CD1c-positive myeloid dendritic cell (primary cell): ENCODE measurements at regions not wholly inside any gene's neighbourhood (a gene's known extent, or its start where the extent isn't known, plus 50 kb on each side); places are given as distances from the start of the nearest gene placed in this dataset.
"Not testable (repeated sequence)": the region's sequence is repeated elsewhere in the genome, so short reads cannot be mapped to it uniquely, and the experiment has no call there.

ENCODE experiments used
- DNase-seq: peaks from one replicate; pipeline ENCODE4 v3.0.0-alpha.2; 2016; ENCODE audit errors: extremely low spot score

DNA sequence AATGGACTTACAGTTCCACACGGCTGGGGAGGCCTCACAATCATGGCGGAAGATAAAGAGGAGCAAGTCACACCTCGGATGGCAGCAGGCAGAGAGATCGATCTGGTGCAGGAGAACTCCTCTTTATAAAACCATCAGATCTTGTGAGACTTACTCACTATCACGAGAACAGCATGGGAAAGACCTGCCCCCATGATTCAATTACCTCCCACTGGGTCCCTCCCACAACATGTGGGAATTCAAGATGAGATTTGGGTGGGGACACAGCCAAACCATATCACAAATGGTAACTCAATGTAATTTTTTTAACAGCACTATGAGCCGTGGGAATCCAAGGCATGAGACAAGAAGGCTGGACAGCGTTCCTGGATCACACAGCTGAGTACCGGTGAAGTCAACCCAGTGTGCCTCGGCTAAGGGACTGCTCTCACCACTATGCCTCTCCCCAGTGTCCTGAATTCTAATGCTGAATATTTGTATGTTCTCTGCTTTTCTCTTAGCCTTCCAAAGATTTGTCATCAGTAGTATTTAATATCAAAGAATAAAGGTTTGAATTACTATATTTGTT lies 84.3 kb downstream of the IRS2 start:
- not testable (repeated sequence) for DNase-seq

DNA sequence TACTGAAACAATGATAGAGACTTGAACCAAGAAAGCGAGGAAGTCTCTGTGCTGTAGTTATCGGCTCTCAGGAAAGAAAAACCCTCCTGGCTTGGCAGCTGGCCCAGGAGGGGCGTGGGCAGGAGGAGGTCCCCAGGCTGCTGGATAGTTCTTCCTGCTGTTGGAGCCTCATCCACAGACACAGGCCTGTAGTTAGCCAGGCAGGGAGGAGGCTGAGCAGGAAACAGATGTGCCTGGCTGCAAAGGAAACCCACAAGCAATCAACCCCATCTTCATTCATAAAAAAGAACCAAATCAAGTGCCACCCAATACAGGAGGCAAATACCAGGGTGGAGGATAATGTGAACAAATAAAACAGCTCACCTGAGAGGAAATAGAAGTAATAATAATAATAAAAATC lies 86.2 kb downstream of the IRS2 start:
- DNase-seq = peak; percentile 63

DNA sequence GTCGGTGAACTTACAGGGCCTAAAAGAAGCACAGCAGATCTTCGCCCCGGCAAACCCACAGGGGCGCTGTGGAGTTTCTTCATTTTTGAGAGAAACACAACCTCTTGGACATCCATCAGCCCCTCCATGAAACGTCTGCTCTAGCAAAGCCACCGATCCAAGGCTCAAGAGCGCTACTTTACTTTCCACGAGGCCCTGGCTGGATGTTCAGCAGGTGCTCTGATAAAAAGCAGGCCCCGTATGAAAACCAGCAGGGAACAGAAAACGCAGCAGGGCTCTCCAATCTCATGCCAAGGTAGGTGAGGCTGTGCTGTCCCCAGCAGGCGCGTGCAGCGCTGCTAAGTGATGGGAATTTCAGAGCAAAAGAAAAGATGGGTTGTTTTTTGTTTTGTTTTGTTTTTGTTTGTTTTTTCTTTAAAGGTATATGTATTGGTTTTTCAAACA lies 86.7 kb downstream of the IRS2 start:
- DNase-seq = no peak

DNA sequence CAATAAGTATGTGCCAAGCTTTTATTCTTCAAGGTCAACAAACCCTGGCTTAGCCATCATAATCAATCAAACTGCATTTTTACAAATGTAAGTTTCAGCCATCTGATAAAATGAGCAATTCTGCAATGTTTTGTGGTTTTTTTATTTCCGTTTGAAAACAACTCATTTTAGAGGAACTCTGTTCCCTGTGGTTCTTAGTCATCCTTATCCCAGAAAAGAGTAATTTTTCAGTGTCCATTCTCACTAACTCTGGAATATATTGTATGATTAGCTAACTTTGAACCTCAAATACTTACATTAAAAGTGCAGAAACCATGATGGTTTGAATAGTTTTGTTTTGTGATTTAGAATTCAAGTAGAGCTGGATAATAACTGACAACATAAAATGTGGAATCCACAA lies 87.6 kb downstream of the IRS2 start:
- peak; percentile 62 for DNase-seq

DNA sequence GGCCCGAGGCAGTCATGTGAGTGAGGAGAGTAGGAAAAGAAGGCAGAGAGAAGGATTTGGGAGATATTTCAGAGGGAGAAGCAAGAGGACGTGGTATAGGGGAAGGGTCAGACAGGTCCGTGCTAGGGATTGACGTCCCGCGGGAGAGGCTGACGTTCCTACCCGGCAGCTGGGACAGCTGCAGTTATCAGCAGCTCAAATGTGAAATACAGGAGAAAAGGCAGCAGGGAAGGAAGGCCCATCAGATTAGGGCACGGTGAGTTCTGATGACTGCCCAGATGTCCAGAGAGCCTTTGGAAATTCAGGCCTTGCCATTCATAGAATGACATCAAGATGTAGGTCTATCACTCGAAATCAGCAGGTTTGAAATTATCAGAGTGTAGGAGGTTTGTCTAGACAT lies 88.4 kb downstream of the IRS2 start:
- no peak for DNase-seq

DNA sequence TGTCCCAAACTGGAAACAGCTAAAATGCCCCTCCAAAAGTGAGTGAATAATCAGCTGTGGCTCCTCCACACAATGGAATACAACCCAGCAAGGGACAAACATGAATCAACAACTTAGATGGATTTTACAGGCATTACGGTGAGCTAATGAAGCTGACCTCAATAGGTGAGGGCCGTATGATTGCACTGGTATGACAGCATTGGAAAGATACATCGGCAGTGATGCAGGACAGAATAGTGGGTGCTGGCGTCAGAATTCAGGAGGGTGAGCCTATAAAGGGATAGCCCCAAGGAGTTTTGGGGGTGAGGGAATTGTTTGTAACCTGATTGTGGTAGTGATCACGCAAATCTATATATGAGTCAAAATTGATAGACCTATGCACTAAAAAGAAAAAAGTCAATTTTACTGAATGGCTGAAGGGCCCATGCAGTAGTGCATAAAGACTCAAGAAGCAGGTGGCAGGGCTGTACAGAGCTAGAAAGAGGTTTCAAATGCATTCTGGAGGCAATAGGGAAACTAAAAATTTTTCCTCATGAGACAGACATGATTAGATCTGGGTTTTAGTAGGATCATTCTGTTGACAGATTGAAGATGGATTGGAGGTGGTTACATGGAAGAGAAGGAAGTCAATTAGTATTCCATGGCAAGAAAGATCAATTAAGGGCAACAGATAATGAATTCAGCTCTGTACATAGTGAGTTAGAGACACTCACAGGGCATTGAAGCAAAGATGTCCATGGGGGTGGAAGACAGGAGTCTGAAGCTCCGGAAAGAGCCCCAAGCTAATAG lies 90.8 kb downstream of the IRS2 start:
- no peak for DNase-seq

DNA sequence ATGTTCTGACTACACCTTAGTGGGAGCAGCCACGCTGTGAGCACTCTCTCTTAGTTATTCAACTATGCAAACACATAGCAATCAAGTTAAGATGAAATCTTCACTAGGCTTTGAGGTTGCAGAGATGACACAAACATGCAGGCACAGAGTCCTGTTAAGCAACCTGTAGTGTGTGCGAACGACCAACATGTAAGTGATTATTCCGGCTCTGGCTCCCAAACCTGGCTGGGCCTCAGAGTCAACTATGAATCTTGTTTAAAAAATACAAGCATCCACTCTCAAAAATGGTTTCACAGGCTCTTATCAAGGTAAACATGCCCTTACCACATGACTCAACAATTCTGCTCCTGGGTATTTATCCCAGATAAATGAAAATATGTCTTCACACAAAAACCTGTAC lies 91.4 kb downstream of the IRS2 start:
- no peak for DNase-seq

DNA sequence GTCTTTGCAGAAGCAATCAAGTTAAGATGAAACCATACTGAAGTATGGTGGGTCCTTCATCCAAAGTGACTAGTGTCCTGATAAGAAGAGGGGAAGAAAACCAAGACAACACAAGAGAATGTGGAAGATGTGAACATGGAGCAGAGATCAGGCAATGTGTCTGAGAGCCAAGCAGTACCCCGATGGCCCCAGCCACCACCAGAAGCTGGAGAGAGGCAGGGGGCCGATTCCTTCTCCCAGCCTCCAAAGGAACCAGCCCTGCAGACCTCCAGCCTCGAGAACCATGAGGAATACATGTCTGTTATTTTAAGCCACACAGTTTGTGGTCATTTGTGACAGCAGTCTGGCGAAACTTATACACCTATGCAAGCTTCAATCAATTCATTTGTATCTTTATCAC lies 93.2 kb downstream of the IRS2 start:
- no peak for DNase-seq

DNA sequence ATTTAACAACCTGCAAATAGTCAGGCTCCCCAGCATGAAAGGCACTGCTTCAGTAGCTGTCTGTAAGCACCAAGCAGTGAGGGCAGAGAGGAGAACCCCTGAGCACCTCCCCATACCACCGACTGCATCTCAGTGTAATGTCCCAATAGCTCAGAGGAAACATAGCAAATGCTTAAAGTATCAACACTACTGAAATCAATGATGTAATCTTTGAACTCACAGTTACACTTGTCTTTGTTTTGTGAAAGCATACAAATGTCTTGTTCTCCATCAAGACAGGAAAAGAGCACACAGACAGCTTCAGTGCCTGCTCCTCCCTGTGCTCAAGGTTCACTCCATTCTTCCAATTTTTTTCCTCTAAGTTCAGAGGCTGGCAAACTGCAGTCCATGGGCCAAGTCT lies 94.7 kb downstream of the IRS2 start:
- no peak for DNase-seq

DNA sequence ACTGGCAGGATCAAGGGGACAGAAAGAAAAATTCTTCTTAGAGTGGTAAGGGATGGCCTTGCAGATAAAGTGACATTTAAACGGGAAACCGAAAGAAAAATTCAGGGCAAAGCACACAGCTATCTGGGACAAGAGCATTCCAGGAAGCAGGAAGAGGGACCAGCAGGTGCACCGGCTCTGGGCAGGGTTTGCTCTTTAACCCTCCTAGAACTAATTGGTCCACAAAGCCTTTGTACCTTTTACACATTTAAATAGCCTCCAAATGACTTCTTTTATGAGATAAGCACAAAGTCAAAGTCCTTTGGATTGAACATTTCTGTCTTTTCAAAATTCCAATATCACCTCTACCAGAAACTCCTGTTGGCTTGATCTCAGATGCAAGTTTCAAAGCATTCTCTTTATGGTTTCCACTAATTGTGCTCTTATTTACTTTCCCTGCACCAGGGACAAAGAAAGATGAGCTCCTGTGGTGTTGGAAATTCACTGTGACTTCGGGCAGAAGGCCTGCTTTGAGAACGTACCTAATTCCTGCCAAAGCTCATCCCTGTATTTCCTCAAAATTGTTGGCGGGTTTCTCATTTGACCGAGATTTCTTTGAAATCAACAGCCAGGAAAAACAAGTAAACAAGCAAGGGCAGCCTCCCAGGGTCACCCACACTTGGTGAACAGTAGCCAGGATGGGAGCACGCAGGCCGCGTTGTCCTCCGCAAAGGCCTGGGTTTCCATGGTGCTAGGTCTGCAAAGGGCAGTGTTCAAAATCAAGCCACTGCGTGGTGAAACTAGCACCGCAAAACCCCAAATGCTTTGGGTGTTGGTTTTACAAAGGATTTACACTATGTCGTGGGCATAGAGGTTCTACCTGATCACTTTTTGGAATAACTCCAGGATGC lies 98.6 kb downstream of the IRS2 start:
- DNase-seq = no peak

DNA sequence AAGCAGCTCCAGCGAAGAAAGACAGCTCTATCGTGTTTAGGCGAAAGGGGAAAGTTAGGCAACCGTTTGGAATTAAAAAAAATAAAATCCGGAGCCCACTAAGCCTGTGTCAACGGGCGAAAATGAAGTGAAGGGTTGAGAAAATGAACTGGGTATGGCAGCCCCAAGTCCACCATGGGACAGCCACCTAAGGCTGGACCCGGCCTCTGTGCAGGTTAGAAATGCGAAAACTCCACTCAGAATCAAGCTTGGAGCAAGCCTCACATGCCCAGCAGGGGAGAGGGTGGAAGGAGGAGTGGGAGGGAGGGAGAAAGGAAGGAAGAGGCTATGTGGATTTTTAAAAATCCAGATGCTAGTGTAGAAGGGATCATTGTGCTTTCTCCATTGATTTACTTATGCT lies 101.2 kb downstream of the IRS2 start:
- no peak for DNase-seq

DNA sequence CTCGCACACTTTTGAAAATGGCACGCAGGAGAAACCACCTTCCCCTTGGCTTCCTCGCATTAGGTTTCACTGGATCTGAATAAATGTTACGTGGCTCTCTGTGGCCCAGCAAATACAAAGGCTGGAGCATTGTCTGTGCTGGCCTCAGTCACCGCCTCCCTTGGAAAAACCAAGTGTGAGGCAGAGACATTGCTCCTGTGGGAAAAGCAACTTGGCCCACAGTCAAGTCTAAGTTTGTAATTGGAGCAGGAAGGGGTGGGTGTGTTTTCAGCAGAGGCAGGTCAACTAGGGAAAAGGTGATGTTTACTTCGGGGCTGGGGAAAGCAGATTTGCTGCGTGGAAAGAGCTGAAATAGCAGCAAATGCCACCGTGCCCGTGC lies 101.6 kb downstream of the IRS2 start:
- DNase-seq = no peak

DNA sequence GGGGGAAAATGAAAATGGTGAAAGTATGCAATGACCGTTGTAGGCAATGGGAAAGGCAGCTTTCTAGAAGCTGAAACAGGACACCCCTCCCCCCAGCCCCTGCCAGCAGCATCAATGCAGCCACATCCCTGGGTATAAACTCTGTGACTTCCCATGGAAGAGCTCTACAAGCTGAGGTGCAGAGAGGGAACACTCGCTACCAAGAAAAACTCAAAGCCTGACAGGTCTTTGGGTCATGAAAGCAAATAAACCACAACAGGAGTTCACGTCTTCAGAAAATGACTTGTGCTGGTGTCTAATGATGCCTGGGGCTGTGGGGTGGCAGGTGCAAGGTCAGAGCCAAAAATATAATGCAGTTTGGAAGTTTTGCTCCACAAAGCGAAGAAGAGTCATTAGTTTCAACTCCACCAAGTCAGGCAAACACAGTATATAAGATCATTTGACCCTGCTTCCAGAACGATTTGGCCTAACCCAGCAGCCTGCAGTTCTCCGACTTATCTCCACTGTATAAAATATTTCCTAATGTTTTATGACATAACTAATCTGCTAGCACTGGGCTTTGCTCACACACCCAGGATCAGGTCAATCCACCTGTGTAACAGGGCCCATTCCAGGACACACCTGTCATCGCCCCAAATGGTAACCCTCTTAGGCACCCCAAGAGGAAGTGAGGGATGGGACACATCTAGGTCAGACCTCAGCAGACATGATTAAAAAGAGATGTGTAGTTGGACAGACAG lies 102.1 kb downstream of the IRS2 start:
- no peak for DNase-seq

DNA sequence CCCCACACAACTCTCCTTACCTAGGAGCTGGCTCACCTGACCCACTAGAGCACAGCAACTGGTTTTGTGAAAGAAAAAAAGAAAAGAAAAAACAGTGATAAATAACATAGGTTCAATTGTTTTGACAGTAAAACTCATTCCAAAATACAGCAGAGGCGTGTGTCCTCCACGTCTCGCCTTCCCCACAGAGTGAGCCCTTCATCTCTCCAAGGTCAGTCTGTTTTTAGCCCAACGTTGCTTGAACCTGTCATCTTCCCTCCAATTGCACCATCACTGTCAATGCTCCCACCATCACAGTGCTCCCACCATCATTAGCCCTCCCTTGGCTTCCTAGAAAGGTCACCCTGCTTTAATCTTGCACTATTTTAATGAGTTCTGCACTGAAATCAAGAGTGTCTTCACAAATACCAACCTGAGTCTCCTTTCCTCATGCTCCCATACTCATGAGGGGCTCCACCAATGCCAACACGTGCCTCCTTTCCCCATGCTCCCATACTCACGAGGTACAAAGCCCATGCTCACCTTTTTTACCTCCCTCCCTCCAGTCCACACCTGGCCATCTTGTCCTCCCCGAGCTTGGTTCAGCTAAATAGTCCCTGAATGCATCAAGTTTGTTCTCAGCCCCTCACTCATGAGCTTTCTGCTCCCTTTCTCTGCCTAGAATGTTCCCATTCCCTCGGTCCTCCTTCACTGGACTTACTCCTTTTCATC lies 103.7 kb downstream of the IRS2 start:
- no peak for DNase-seq

DNA sequence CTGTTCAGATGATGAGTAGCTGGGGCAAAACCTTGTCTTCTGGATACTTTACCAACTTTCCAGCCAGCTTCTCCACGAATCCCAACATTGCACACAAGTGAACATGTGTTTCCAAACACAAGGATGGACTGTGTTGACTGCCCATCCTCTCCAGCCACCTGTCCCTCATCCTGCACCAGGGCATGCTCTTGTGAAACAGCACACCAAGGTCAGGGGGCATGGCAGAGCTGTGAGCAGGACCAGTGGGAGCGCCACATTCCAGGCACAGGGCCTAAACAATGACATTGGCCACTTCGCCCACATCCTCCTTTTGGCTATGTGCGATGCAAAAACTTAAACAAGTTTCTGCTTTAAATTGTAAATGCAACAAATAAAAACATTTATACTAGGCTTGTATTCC lies 105.5 kb downstream of the IRS2 start:
- DNase-seq = no peak

DNA sequence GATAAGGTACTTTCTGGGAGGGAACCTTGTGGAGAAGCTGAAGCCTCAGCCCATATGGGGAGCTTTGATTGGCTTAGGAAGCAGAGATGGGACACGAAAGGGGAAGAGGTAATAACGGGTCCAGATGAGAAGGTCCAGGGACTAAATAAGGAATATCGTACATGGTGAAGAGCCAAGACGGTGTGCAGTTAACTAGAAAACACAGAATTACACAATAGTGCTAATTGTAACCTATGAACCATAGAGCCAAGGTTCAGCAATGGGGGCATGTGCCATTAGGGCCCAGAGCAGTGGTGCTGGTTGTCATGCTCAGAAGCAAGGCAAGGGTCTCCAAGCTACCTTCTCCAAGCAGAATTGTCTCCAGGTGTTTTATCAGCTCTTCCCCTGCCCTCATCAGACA lies 106.1 kb downstream of the IRS2 start:
- DNase-seq = no peak

DNA sequence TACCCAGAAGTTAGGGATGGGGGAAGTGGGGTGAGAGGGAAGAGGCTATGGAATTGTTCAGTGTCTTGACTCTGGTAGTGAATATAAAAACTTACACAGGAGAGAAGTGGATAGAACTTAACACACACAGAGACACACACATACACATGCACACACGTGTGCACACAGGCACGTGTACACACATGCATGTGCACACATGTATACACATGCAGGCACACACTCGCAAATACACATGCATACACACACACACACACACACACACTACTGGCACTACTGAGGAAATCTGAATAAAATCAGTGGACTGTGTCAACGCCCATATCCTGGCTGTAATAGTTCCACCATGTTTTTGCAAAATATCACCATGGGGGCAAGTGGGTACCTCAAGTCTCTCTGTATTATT lies 107.9 kb downstream of the IRS2 start:
- DNase-seq = no peak

DNA sequence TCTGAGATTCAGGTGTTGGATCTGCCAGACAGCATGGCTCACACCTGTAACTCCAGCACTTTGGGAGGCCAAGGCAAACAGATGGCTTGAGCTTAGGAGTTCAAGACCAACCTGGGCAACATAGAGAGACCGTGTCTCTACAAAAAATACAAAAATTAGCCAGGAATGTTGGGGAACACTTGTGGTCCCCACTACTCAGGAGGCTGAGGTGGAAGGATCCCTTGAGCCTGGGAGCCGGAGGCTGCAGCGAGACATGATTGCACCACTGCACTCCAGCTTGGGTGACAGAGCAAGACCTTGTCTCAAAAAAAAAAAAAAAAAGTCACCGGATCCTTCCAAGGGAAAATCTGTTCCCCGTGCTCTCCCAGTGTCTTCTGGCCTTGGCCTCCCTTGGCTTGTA lies 109.2 kb downstream of the IRS2 start:
- no peak for DNase-seq

DNA sequence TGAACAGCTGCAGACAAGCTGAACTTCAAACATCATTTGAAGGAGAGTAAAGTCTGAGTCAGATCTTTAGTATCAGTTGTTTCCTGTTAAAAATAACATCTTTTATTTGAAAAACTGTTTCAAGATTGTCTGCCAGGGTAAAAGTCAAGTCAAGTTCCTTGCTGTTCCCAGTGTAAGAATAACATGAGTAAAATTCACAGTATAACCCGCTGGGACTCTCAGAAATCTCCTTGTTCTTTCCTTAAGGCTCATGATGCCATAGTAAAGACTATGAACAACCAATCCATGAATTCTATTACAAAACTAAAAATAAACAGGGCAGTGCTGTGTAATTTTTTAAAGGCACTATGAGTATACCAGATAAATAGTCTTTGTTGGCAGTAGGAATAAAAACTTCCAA lies 112.9 kb downstream of the IRS2 start:
- DNase-seq = no peak

DNA sequence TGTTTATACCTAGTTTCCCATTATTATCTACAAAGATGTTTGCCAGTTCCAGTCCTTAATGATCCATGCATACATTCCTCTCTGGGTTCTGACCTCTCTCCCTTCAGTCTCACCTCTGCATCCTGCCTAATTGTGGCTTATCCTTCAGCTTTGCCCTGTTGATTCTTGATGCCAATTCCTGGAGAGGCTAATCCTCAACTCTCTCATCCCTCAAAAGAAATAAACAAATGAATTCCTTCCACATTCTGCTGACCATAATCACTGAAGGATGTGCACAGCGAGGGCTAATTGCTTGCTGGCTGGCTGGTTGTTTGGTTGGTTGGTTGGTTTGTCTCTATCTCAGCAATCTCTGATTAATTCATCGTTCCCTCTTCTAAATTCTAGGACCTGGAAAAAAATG lies 113.8 kb downstream of the IRS2 start:
- DNase-seq = no peak

DNA sequence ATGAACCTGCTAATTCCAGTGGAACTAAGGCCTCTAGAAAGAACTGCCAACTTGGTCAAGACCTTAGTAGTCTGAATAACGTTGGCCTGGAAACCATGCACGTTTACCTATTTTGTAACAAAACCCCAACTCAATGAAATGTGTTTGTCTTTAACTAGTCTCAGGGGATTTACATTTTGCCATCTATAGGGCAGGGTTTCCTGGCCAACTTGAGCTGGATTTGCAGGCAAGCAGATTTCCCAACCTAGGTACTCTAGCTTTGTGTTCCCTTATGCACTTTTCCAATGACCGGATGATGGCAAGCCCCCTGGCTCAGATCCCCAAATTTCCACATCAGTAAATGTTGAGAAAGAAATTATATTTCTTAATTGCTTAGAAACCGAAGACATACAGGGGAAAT lies 114.5 kb downstream of the IRS2 start:
- no peak for DNase-seq

DNA sequence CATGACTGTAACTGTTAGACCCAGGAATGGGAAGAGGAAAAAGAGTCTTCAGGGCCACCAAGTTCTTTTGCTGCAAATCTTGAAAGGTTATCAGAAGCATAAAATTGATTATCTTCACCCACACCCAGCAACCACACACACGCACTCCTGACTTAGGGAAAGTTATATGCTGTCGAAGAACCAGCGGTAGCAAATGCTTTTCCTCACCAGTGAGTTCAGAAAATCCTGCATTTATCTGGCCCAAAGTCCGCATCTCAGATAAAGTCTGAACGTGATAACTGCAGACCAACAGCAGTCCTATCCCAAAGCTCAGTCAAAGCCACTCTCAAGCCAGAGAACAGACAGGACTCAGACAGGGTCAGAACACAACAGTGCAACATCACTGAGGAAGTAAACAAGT lies 115.6 kb downstream of the IRS2 start:
- DNase-seq = no peak
